ENCODE measurements at regions not wholly inside any gene's neighbourhood (a gene's known extent, or its start where the extent isn't known, plus 50 kb on each side); places are given as distances from the start of the nearest gene placed in this dataset.

GRCh38 chr2:2743164-2743571 lies 412.1 kb upstream of the MYT1L start:
- DNase-seq (peak in 1 of 3 donors; percentile 24), ATAC-seq (peak; percentile 53)
- intact Hi-C loops (cut with DNase I, micrococcal nuclease), result no loop called here
- Histone ChIP-seq H3K4me3 (no peak overlapping the region), H3K4me1 (ENCODE audit: low read depth) (no peaks in the 10 kb centered on the region), H3K9me3 (no peaks in the 10 kb centered on the region), H3K36me3 (ENCODE audit: low read depth) (no peaks in the 10 kb centered on the region)
- TF ChIP-seq CTCF (IDR thresholded peaks at IDR 0.05), result no peak

GRCh38 chr2:2742726-2743125 lies 411.7 kb upstream of the MYT1L start:
- DNase-seq (no peak), ATAC-seq (no peak)
- no peak for TF ChIP-seq CTCF (IDR thresholded peaks at IDR 0.05)
- intact Hi-C loops (cut with DNase I, micrococcal nuclease), result no loop called here
- Histone ChIP-seq H3K9me3 (no peaks in the 10 kb centered on the region), H3K4me3 (no peak overlapping the region), H3K4me1 (ENCODE audit: low read depth) (no peaks in the 10 kb centered on the region), H3K36me3 (ENCODE audit: low read depth) (no peaks in the 10 kb centered on the region)

GRCh38 chr2:2740238-2740775 lies 409.2 kb upstream of the MYT1L start:
- H3K4me3 ChIP-seq, result no peak overlapping the region
- DNase-seq, result no peak
- intact Hi-C loops (cut with DNase I, micrococcal nuclease), result no loop called here
- TF ChIP-seq CTCF (IDR thresholded peaks at IDR 0.05), result no peak
- no peaks in the 10 kb centered on the region for H3K4me1 ChIP-seq (ENCODE audit: low read depth)
- no peaks in the 10 kb centered on the region for H3K36me3 ChIP-seq (ENCODE audit: low read depth)
- ATAC-seq, result no peak
- no peaks in the 10 kb centered on the region for H3K9me3 ChIP-seq

GRCh38 chr2:2739231-2739795 lies 408.2 kb upstream of the MYT1L start:
- no peaks in the 10 kb centered on the region for H3K4me1 ChIP-seq (ENCODE audit: low read depth)
- no peaks in the 10 kb centered on the region for H3K9me3 ChIP-seq
- TF ChIP-seq CTCF (IDR thresholded peaks at IDR 0.05), result no peak
- H3K36me3 ChIP-seq (ENCODE audit: low read depth), result no peaks in the 10 kb centered on the region
- intact Hi-C loops (cut with DNase I, micrococcal nuclease), result no loop called here
- no peak for DNase-seq
- no peak overlapping the region for H3K4me3 ChIP-seq
- no peak for ATAC-seq

GRCh38 chr2:2738684-2739083 lies 407.6 kb upstream of the MYT1L start:
- Histone ChIP-seq H3K4me1 (ENCODE audit: low read depth) (no peaks in the 10 kb centered on the region), H3K4me3 (no peak overlapping the region), H3K9me3 (no peaks in the 10 kb centered on the region), H3K36me3 (ENCODE audit: low read depth) (no peaks in the 10 kb centered on the region)
- no peak for TF ChIP-seq CTCF (IDR thresholded peaks at IDR 0.05)
- ATAC-seq, result no peak
- intact Hi-C loops (cut with DNase I, micrococcal nuclease), result no loop called here
- DNase-seq, result no peak

GRCh38 chr2:2738276-2738675 lies 407.2 kb upstream of the MYT1L start:
- Histone ChIP-seq H3K9me3 (no peaks in the 10 kb centered on the region), H3K36me3 (ENCODE audit: low read depth) (no peaks in the 10 kb centered on the region), H3K4me3 (no peak overlapping the region), H3K4me1 (ENCODE audit: low read depth) (no peaks in the 10 kb centered on the region)
- intact Hi-C loops (cut with DNase I, micrococcal nuclease), result no loop called here
- ATAC-seq (no peak), DNase-seq (no peak)
- TF ChIP-seq CTCF (IDR thresholded peaks at IDR 0.05), result no peak

All from mucosa of descending colon (tissue), 3 donors.